ENCODE measurements at regions not wholly inside any gene's neighbourhood (a gene's known extent, or its start where the extent isn't known, plus 50 kb on each side); places are given as distances from the start of the nearest gene placed in this dataset.

- no peak for TF ChIP-seq MAX (CRISPR knock-in tag; IDR thresholded peaks at IDR 0.05)
- TF ChIP-seq, protein P1, sequence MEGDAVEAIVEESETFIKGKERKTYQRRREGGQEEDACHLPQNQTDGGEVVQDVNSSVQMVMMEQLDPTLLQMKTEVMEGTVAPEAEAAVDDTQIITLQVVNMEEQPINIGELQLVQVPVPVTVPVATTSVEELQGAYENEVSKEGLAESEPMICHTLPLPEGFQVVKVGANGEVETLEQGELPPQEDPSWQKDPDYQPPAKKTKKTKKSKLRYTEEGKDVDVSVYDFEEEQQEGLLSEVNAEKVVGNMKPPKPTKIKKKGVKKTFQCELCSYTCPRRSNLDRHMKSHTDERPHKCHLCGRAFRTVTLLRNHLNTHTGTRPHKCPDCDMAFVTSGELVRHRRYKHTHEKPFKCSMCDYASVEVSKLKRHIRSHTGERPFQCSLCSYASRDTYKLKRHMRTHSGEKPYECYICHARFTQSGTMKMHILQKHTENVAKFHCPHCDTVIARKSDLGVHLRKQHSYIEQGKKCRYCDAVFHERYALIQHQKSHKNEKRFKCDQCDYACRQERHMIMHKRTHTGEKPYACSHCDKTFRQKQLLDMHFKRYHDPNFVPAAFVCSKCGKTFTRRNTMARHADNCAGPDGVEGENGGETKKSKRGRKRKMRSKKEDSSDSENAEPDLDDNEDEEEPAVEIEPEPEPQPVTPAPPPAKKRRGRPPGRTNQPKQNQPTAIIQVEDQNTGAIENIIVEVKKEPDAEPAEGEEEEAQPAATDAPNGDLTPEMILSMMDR (IDR thresholded peaks at IDR 0.05 in 2 of 3, conservative IDR thresholded peaks at IDR 0.05 in 1 of 3; ENCODE audit: insufficient read depth in 2 of 3, low read depth in 1 of 3, low read length in 3 of 3), result no peak
- no peak for TF ChIP-seq NRF1 (conservative IDR thresholded peaks at IDR 0.05 in 1 of 2, IDR thresholded peaks at IDR 0.05 in 1 of 2)
- no peak for TF ChIP-seq HMG20B (CRISPR knock-in tag; IDR thresholded peaks at IDR 0.05)
- no peak for TF ChIP-seq TEAD2 (tag; IDR thresholded peaks at IDR 0.05)
- TF ChIP-seq PYGO2 (tag; IDR thresholded peaks at IDR 0.05), result no peak
- TF ChIP-seq USF2 (CRISPR knock-in tag; IDR thresholded peaks at IDR 0.05), result no peak
- no peak for TF ChIP-seq MEF2D (tag; conservative IDR thresholded peaks at IDR 0.05; ENCODE audit: low read depth)
Observed at GRCh38 chr11:12315024-12315423, 62.3 kb upstream of the PARVA start.
